ENCODE measurements at regions not wholly inside any gene's neighbourhood (a gene's known extent, or its start where the extent isn't known, plus 50 kb on each side); places are given as distances from the start of the nearest gene placed in this dataset.

DNA sequence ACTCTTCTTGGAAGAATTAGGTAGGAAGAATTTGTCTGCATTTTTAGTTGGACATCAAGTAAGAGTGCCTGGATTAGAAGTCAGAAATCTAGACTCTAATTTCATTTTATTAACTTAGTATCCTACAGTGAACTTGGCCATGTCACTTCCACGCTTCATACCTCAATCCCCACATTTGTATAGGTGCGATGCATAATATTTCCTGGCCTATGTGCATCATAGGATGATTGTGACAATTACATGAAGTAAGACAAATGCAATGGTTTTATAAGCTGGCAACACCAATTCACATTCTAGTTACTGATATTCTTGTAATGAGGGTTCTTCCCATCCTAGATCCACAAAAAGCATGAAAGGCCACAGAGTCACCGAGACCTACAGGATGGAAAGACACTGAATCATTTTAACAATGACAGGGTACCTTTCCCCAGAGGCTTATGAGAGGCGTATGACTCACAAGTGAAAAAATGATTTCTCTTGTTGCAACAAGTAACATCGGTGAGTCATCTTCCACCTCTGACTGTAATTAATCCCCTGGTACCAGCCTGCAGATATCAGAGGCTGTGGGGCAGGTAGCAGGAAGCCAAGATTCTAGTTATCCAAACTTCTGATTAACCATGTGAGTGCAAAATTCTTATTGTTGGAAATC is 56.0 kb upstream of the OR5AK2 start:
- TF ChIP-seq, protein P1, sequence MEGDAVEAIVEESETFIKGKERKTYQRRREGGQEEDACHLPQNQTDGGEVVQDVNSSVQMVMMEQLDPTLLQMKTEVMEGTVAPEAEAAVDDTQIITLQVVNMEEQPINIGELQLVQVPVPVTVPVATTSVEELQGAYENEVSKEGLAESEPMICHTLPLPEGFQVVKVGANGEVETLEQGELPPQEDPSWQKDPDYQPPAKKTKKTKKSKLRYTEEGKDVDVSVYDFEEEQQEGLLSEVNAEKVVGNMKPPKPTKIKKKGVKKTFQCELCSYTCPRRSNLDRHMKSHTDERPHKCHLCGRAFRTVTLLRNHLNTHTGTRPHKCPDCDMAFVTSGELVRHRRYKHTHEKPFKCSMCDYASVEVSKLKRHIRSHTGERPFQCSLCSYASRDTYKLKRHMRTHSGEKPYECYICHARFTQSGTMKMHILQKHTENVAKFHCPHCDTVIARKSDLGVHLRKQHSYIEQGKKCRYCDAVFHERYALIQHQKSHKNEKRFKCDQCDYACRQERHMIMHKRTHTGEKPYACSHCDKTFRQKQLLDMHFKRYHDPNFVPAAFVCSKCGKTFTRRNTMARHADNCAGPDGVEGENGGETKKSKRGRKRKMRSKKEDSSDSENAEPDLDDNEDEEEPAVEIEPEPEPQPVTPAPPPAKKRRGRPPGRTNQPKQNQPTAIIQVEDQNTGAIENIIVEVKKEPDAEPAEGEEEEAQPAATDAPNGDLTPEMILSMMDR (IDR thresholded peaks at IDR 0.05; ENCODE audit: low read length, missing control alignments) = no peak
- no peak overlapping the region for H3K4me3 ChIP-seq (replicated peaks; ENCODE audit: low read depth, low read length)
- DNase-seq (ENCODE audit: low read depth) = peak; percentile 56

DNA sequence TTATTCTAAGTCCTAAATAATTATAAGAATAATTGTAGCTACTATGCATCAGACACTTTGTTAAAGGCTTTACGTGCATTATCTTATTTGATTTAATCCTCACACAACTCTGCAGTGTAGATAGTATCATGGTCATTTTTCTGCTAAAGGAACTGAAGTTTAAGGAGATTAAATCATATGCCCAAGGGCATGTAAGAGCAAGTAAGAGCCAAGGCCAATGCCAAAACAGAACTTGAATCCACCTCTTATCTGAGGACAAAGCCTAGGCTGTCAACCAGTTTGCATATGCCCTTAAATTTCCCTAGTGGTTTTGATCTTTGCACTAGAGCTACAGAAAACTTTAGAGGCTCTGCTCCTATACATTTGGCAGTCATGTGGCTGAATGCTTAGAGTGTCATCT is 65.6 kb upstream of the OR5AK2 start:
- DNase-seq (ENCODE audit: low read depth) = no peak

DNA sequence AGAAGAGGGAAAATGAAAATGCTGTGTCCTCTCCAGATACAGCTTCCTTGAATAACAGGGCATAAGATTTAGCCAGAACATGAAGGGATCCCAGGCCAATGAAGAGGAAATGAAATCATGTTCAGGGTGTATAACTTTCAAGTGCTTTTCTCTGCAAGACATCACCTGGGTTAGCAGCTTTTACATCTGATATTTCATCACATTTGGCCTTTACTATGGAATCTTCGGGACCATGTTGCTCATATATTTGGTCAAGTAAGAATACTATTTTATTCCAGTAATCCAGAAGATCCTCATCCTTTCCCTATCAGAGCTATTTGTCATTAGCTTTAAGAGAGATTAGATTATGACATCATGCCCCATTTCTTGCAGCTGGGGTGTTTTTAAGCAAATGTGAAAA is 66.3 kb upstream of the OR5AK2 start:
- DNase-seq (ENCODE audit: low read depth) = no peak

More for the DNA sequence above, 65.6 kb upstream of the OR5AK2 start:
- H3K4me3 ChIP-seq (replicated peaks; ENCODE audit: low read depth, low read length) = no peak overlapping the region
- TF ChIP-seq, protein P1 (IDR thresholded peaks at IDR 0.05; ENCODE audit: low read length, missing control alignments) = no peak

GRCh38 chr11:56917708-56918400 is 70.9 kb upstream of the OR5AK2 start:
- TF ChIP-seq, protein P1 (IDR thresholded peaks at IDR 0.05; ENCODE audit: low read length, missing control alignments) = no peak
- H3K4me3 ChIP-seq (replicated peaks; ENCODE audit: low read depth, low read length) = no peak overlapping the region
- peak; percentile 9 for DNase-seq (ENCODE audit: low read depth)

More for the DNA sequence above, 66.3 kb upstream of the OR5AK2 start:
- TF ChIP-seq, protein P1 (IDR thresholded peaks at IDR 0.05; ENCODE audit: low read length, missing control alignments) = no peak
- no peak overlapping the region for H3K4me3 ChIP-seq (replicated peaks; ENCODE audit: low read depth, low read length)

- no peak for DNase-seq (ENCODE audit: low read depth)
- H3K4me3 ChIP-seq (replicated peaks; ENCODE audit: low read depth, low read length) = no peak overlapping the region
- TF ChIP-seq, protein P1 (IDR thresholded peaks at IDR 0.05; ENCODE audit: low read length, missing control alignments) = no peak
These were observed 72.1 kb upstream of the OR5AK2 start for GRCh38 chr11:56916587-56916986.

DNA sequence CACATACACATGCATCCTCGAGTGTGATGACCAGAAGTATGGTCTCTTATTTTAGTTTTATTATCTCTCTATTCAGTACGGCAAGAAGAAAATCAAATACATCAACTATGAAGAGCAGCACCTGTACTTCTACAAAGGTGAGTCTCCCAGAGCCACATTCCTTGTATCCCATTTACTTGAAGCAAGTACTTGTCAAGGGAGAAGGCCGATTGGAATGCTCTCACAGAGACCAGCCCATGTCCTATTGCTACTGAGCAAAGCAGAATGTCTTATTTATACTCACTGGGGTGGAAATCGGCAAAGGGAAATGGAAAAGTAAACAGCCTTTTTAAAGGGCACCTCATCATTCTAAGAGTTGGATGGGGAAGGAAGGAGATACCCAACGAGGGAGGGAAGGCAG is 72.6 kb upstream of the OR5AK2 start:
- no peak for DNase-seq (ENCODE audit: low read depth)
- no peak overlapping the region for H3K4me3 ChIP-seq (replicated peaks; ENCODE audit: low read depth, low read length)
- TF ChIP-seq, protein P1 (IDR thresholded peaks at IDR 0.05; ENCODE audit: low read length, missing control alignments) = no peak
